Panc1 (cell line): ENCODE measurements at regions not wholly inside any gene's neighbourhood (a gene's known extent, or its start where the extent isn't known, plus 50 kb on each side); places are given as distances from the start of the nearest gene placed in this dataset.

Experiments used
- ATAC-seq: fragments of 200-7000 bp; cut with Tn5 transposase; 2 replicates; pipeline ENCODE4 v1.9.1; 2020; ENCODE audit warnings: mild to moderate bottlenecking, moderate library complexity
- BruUV-seq: library from RNA; stranded (reverse); fragments of 400-500 nt; replicated peaks from 2 replicates; lab custom pipeline; 2021; lab: Mats Ljungman, UMichigan
- CTCF ChIA-PET: fragments of 300-600 bp; sonication (Branson Sonifier 250); formaldehyde crosslinking; loops from one replicate; lab custom pipeline; 2022; ENCODE audit warnings: antibody characterized with exemption; lab: Charles Lee
- POLR2A ChIA-PET: fragments of 300-600 bp; sonication (Branson Sonifier 250); formaldehyde crosslinking; loops from one replicate; lab custom pipeline; 2022; ENCODE audit warnings: antibody characterized with exemption; lab: Charles Lee
- DNase-seq: peaks from one replicate; pipeline ENCODE4 v3.0.0-alpha.2; 2010; ENCODE audit warnings: low read depth, low spot score
- H3K27ac ChIP-seq: 2 replicates; pipeline ENCODE4 v1.5.1; 2011; ENCODE audit warnings: mild to moderate bottlenecking, low read length, inconsistent platforms
- H3K27me3 ChIP-seq: fragments of 200-500 bp; sonication (Bioruptor generic); 2 replicates; pipeline ENCODE4 v1.6.0; 2014; ENCODE audit warnings: low read length, inconsistent platforms; ENCODE audit not compliant: control insufficient read depth, insufficient read depth
- H3K36me3 ChIP-seq: fragments of 200-500 bp; sonication (Bioruptor generic); 2 replicates; pipeline ENCODE4 v1.5.1; 2014; ENCODE audit warnings: inconsistent platforms, mild to moderate bottlenecking, low read length, moderate library complexity; ENCODE audit not compliant: control insufficient read depth, insufficient read depth
- H3K4me1 ChIP-seq: 2 replicates; pipeline ENCODE4 v1.5.1; 2011; ENCODE audit warnings: inconsistent platforms, mild to moderate bottlenecking, low read length, moderate library complexity; ENCODE audit not compliant: control insufficient read depth, insufficient read depth
- H3K4me3 ChIP-seq, 2 experiments: 2 replicates each; pipeline ENCODE4 v1.5.1; 2011 to 2012; ENCODE audit warnings: low read depth in 2 of 2, low read length in 2 of 2, mild to moderate bottlenecking in 2 of 2, inconsistent platforms in 1 of 2, moderate library complexity in 1 of 2
- H3K9me3 ChIP-seq: fragments of 200-500 bp; sonication (Bioruptor generic); 2 replicates; pipeline ENCODE4 v1.5.1; 2014; ENCODE audit warnings: low read depth, mild to moderate bottlenecking, inconsistent platforms, low read length, moderate library complexity; ENCODE audit not compliant: control insufficient read depth, insufficient read depth
- CTCF ChIP-seq: fragments of 450-650 bp; IDR thresholded peaks from 2 replicates; pipeline ENCODE4 v1.5.1; 2017; ENCODE audit warnings: mild to moderate bottlenecking
- POLR2AphosphoS5 ChIP-seq: IDR thresholded peaks from 2 replicates; pipeline ENCODE4 v1.6.1; 2012; ENCODE audit warnings: mild to moderate bottlenecking, low read depth, low read length, moderate library complexity
- REST ChIP-seq, 2 experiments: IDR thresholded peaks; 2 replicates each; pipeline ENCODE4 v1.6.1; 2011 to 2012; ENCODE audit warnings: low read depth in 2 of 2, control low read depth in 1 of 2, low read length in 1 of 2, mild to moderate bottlenecking in 1 of 2, moderate library complexity in 1 of 2; ENCODE audit not compliant: insufficient read depth in 1 of 2
- SIN3A ChIP-seq: IDR thresholded peaks from 2 replicates; pipeline ENCODE4 v1.6.1; 2012; ENCODE audit warnings: low read depth, mild to moderate bottlenecking, low read length, moderate library complexity, borderline replicate concordance; ENCODE audit not compliant: insufficient read depth
- TCF7L2 ChIP-seq: IDR thresholded peaks from 2 replicates; pipeline ENCODE4 v1.6.1; 2011; ENCODE audit warnings: mild to moderate bottlenecking, low read depth, low read length, inconsistent platforms
- in situ Hi-C: cut with HindIII; loops from 2 replicates; pipeline ENCODE4 v1.10.0; 2016; ENCODE audit warnings: low sequenced_read_pairs, low pct_unique_long_range_greater_than_20kb
- intact Hi-C: fragments of 100-400 bp; cut with micrococcal nuclease; formaldehyde crosslinking; loops from one replicate; pipeline ENCODE4 v1.10.0; 2022; ENCODE audit not compliant: unreplicated experiment

DNA sequence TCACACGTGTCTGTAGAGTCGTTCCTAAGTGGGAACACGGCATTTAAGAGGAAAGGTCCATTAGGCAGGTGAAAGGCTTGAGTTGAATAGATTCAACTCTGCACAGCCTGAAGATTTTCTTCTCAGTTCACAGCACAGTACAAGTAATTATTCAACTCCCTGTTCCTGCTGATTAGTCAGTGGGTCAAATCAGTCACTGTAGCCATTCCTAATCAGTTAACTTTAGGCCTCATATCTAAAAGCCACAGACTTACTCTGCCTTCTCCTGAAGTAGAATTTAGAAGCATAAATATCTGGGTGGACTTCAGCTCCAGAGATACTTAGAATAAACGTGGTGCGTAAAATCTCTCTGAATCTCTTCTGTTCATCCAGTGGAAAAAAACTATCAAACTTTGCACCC is 872.4 kb downstream of the C6orf118 start:
- POLR2A ChIA-PET = no interaction called here
- no peaks in the 10 kb centered on the region for H3K36me3 ChIP-seq
- ATAC-seq (no peak), DNase-seq (no peak)
- no peaks in the 10 kb centered on the region for H3K27me3 ChIP-seq
- TF ChIP-seq SIN3A (no peak), TCF7L2 (no peak), CTCF (no peak), REST (IDR thresholded peaks at IDR 0.05; ENCODE audit: insufficient read depth in 1 of 2, low read depth in 2 of 2, low read length in 1 of 2) (no peak), POLR2AphosphoS5 (no peak)
- H3K4me1 ChIP-seq = no peaks in the 10 kb centered on the region
- H3K9me3 ChIP-seq = no peaks in the 10 kb centered on the region; the same call in 1 of the 2 replicates
- no TSS peak for BruUV-seq
- H3K27ac ChIP-seq = no peak overlapping the region
- in situ Hi-C loops (no loop called here), intact Hi-C loops (no loop called here)
- H3K4me3 ChIP-seq = no peak overlapping the region
- CTCF ChIA-PET = no interaction called here

DNA sequence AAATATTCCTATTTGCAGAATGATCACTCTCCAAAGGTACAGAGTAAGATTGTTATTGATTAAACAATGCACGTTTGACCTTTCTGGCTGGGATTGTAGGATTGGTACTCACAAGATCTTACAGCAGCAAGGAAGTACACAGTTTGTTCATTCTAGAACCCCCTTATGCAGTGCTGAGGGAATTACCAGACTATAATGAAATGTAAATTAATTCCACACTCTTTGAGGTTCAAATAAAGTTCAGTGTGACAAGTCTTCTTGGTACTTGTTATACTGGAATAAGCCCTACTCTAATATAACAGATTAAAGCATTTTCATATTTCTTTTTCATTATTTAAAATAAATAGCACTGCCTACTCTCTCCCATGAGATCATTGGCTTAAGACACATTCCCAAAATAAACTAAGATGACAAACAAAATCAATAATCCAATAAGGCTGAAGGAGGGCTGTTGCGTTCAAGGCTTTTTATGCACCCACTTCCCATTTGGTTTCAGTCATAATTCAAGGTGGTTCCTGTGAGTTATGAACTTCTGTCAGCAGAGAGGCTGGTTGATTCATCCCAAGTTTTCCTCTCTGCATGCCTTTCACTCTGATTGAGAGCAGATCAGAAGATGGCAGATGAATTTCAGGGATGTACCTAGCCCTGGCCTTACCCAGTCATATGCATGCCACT is 881.5 kb downstream of the C6orf118 start:
- Histone ChIP-seq H3K27ac (no peak overlapping the region), H3K36me3 (no peaks in the 10 kb centered on the region), H3K4me3 (no peak overlapping the region), H3K4me1 (no peaks in the 10 kb centered on the region), H3K9me3 (no peaks in the 10 kb centered on the region), H3K27me3 (no peaks in the 10 kb centered on the region)
- ChIA-PET POLR2A (no interaction called here), CTCF (no interaction called here)
- ATAC-seq (no peak), DNase-seq (no peak)
- TF ChIP-seq TCF7L2 = no peak
- TF ChIP-seq SIN3A = no peak
- no peak for TF ChIP-seq CTCF
- no peak for TF ChIP-seq REST (IDR thresholded peaks at IDR 0.05; ENCODE audit: insufficient read depth in 1 of 2, low read depth in 2 of 2, low read length in 1 of 2)
- no peak for TF ChIP-seq POLR2AphosphoS5
- intact Hi-C loops = no loop called here
- BruUV-seq = no TSS peak
- in situ Hi-C loops = no loop called here
